Transverse colon (tissue), 3 donors: ENCODE measurements at regions not wholly inside any gene's neighbourhood (a gene's known extent, or its start where the extent isn't known, plus 50 kb on each side); places are given as distances from the start of the nearest gene placed in this dataset.

Experiments
- CTCF ChIP-seq, 5 experiments: fragments of 200-600 bp in 3 of 5; fragments of 450-650 bp in 2 of 5; sonication (generic) in 3 of 5; IDR thresholded peaks; 1 replicate in 2 of 5; 2 replicates in 3 of 5; pipeline ENCODE4 v1.5.1; 2016 to 2017; ENCODE audit warnings: antibody characterized with exemption in 5 of 5, inconsistent platforms in 3 of 5, mild to moderate bottlenecking in 2 of 5, moderate library complexity in 1 of 5
- POLR2A ChIP-seq: fragments of 450-650 bp; IDR thresholded peaks from one replicate; pipeline ENCODE4 v1.6.1; 2016; ENCODE audit warnings: antibody characterized with exemption, mild to moderate bottlenecking, moderate library complexity

- no peak for TF ChIP-seq POLR2A
- TF ChIP-seq CTCF (IDR thresholded peaks at IDR 0.05), result no peak
Measured at GRCh38 chr4:41399231-41399630, 138.7 kb upstream of the LIMCH1 start.
